ENCODE measurements at regions not wholly inside any gene's neighbourhood (a gene's known extent, or its start where the extent isn't known, plus 50 kb on each side); places are given as distances from the start of the nearest gene placed in this dataset.

DNA sequence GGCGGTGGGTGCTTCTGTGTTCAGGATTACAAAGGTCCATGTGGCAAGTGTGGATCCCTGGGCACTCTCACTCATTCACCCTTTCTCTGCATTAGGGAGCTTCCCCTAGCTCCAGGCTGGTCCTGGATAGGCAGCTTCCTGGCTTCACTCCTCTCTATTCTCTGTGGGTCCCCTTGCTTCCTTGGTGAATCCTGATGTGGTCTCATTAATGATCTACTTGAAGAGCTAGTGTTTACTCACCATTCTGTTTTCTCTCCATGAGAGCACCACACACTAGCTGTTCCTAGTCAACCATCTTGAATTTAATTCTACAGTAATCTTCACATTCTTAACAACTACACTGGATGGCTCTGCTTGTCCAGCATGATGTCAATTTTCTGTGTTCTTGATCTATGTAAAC lies 90.0 kb upstream of the PLPPR1 start:
- H4K20me1 ChIP-seq (replicated peaks; ENCODE audit: control insufficient read depth, insufficient read depth, low read length), result no peaks in the 10 kb centered on the region
- TF ChIP-seq ZNF146 (CRISPR knock-in tag; IDR thresholded peaks at IDR 0.05; ENCODE audit: unreplicated experiment), result no peak
- no peak for TF ChIP-seq SNIP1 (IDR thresholded peaks at IDR 0.05; ENCODE audit: low read depth)
- TF ChIP-seq, protein P1, sequence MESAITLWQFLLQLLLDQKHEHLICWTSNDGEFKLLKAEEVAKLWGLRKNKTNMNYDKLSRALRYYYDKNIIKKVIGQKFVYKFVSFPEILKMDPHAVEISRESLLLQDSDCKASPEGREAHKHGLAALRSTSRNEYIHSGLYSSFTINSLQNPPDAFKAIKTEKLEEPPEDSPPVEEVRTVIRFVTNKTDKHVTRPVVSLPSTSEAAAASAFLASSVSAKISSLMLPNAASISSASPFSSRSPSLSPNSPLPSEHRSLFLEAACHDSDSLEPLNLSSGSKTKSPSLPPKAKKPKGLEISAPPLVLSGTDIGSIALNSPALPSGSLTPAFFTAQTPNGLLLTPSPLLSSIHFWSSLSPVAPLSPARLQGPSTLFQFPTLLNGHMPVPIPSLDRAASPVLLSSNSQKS (CRISPR knock-in tag; IDR thresholded peaks at IDR 0.05), result no peak
- TF ChIP-seq BCOR (IDR thresholded peaks at IDR 0.05), result no peak
- TF ChIP-seq ZBTB8A (IDR thresholded peaks at IDR 0.05; ENCODE audit: partially characterized antibody), result no peak
- TF ChIP-seq BHLHE40 (IDR thresholded peaks at IDR 0.05; ENCODE audit: low read length), result no peak
- no peak for TF ChIP-seq CEBPB (tag; IDR thresholded peaks at IDR 0.05)
- TF ChIP-seq ZNF780A (CRISPR knock-in tag; IDR thresholded peaks at IDR 0.05), result no peak
- no peak for TF ChIP-seq UBTF (IDR thresholded peaks at IDR 0.05; ENCODE audit: borderline replicate concordance in 1 of 2, low read depth in 2 of 2, low read length in 2 of 2)
- TF ChIP-seq, protein P2, sequence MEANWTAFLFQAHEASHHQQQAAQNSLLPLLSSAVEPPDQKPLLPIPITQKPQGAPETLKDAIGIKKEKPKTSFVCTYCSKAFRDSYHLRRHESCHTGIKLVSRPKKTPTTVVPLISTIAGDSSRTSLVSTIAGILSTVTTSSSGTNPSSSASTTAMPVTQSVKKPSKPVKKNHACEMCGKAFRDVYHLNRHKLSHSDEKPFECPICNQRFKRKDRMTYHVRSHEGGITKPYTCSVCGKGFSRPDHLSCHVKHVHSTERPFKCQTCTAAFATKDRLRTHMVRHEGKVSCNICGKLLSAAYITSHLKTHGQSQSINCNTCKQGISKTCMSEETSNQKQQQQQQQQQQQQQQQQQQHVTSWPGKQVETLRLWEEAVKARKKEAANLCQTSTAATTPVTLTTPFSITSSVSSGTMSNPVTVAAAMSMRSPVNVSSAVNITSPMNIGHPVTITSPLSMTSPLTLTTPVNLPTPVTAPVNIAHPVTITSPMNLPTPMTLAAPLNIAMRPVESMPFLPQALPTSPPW (CRISPR knock-in tag; IDR thresholded peaks at IDR 0.05), result no peak
- no peak for TF ChIP-seq RNF2 (IDR thresholded peaks at IDR 0.05)
- no peak for TF ChIP-seq SMARCB1 (IDR thresholded peaks at IDR 0.05; ENCODE audit: insufficient read length, low read depth)
- TF ChIP-seq, protein P3, sequence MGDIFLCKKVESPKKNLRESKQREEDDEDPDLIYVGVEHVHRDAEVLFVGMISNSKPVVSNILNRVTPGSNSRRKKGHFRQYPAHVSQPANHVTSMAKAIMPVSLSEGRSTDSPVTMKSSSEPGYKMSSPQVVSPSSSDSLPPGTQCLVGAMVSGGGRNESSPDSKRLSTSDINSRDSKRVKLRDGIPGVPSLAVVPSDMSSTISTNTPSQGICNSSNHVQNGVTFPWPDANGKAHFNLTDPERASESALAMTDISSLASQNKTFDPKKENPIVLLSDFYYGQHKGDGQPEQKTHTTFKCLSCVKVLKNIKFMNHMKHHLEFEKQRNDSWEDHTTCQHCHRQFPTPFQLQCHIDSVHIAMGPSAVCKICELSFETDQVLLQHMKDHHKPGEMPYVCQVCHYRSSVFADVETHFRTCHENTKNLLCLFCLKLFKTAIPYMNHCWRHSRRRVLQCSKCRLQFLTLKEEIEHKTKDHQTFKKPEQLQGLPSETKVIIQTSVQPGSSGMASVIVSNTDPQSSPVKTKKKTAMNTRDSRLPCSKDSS (IDR thresholded peaks at IDR 0.05; ENCODE audit: low read depth, partially characterized antibody), result no peak
- TF ChIP-seq, protein P4, sequence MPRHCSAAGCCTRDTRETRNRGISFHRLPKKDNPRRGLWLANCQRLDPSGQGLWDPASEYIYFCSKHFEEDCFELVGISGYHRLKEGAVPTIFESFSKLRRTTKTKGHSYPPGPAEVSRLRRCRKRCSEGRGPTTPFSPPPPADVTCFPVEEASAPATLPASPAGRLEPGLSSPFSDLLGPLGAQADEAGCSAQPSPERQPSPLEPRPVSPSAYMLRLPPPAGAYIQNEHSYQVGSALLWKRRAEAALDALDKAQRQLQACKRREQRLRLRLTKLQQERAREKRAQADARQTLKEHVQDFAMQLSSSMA (CRISPR knock-in tag; IDR thresholded peaks at IDR 0.05), result no peak
- no peak for TF ChIP-seq MECOM (CRISPR knock-in tag; IDR thresholded peaks at IDR 0.05)
- no peak for TF ChIP-seq ZNF143 (CRISPR knock-in tag; IDR thresholded peaks at IDR 0.05)
- intact Hi-C loops (cut with micrococcal nuclease), result no loop called here
- H3K27me3 ChIP-seq (ENCODE audit: control insufficient read depth in 2 of 2, insufficient read depth in 2 of 2, low read length in 2 of 2), result no peaks in the 10 kb centered on the region
- no peak overlapping the region for H3K4me3 ChIP-seq
- H3K36me3 ChIP-seq (ENCODE audit: control insufficient read depth, insufficient read depth, low read length), result no peaks in the 10 kb centered on the region
- no peak overlapping the region for H3K27ac ChIP-seq (ENCODE audit: extremely low read depth, low read depth, low read length)
- in situ Hi-C loops (cut with MboI), result no loop called here
- no peaks in the 10 kb centered on the region; the same call in 1 of the 2 replicates for H3K9me3 ChIP-seq (replicated peaks; ENCODE audit: control insufficient read depth, insufficient read depth, low read depth, low read length)
- FAIRE-seq, result no peak
- H3K9ac ChIP-seq (ENCODE audit: insufficient read depth in 1 of 2, low read depth in 2 of 2, low read length in 2 of 2), result no peak overlapping the region
- BruUV-seq (replicated peaks), result no TSS peak
- POLR2A ChIA-PET, result no interaction called here
- H2AFZ ChIP-seq (ENCODE audit: low read depth, low read length), result no peak overlapping the region
- CTCF ChIA-PET (ENCODE audit: low intra/inter-chr PET ratio), result no interaction called here
- no peak overlapping the region for H3K4me2 ChIP-seq (ENCODE audit: insufficient read depth, low read length)
- WGBS (ENCODE audit: insufficient coverage, low coverage, missing lambda C conversion rate), result 0% methylated on average over 1 of the region's 1 CpG
- no peaks in the 10 kb centered on the region for H3K4me1 ChIP-seq (replicated peaks in 1 of 2; ENCODE audit: control insufficient read depth in 2 of 2, insufficient read depth in 2 of 2, low read length in 2 of 2)
- no peaks in the 10 kb centered on the region for H3K79me2 ChIP-seq (ENCODE audit: control insufficient read depth, insufficient read depth, low read length)
- DNase-seq (ENCODE audit: extremely low read depth in 1 of 4, low spot score in 3 of 4), result no peak
- no peaks in the 10 kb centered on the region for H3K9me1 ChIP-seq (ENCODE audit: control insufficient read depth, insufficient read depth, low read length)
- no peak for ATAC-seq
